ENCODE measurements at regions not wholly inside any gene's neighbourhood (a gene's known extent, or its start where the extent isn't known, plus 50 kb on each side); places are given as distances from the start of the nearest gene placed in this dataset.
"Not testable (repeated sequence)": the region's sequence is repeated elsewhere in the genome, so short reads cannot be mapped to it uniquely, and the experiment has no call there.

DNA sequence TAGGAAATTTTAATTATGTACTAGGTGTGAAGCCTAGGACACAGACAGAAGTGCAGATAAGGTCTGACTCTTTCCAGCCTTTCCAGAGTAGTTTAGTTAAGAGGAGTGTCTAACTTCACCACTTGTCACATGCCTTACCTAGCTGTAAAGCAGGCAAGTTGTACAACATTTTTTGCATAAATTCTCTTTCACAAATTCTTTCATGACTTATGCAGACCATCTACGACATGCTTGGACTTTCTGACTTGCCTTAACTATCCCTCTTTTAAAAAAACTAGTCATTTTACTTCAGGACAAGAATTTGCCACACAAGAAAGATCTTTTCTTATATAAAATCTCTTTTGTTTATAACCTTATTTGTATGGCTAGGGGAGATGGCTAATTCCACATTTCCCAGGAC, 1273.6 kb upstream of the SLC39A10 start:
- no peaks in the 10 kb centered on the region for H3K9me3 ChIP-seq
- ATAC-seq (no peak), DNase-seq (no peak)
- in situ Hi-C loops (cut with MboI; ENCODE audit: low sequenced_read_pairs in 4 of 4) = no loop called here
- intact Hi-C loops (cut with DNase I; ENCODE audit: low total_unique reads) = no loop called here
- no peak overlapping the region for H3K27ac ChIP-seq
- H3K27me3 ChIP-seq = no peaks in the 10 kb centered on the region
- H3K36me3 ChIP-seq = no peaks in the 10 kb centered on the region
- TF ChIP-seq CTCF (IDR thresholded peaks at IDR 0.05 in 4 of 5, conservative IDR thresholded peaks at IDR 0.05 in 1 of 5) = no peak
- no peak for TF ChIP-seq POLR2A (IDR thresholded peaks at IDR 0.05)
- H3K4me1 ChIP-seq = no peaks in the 10 kb centered on the region
- H3K4me3 ChIP-seq = no peak overlapping the region

GRCh38 chr2:194382221-194382620, 1274.8 kb upstream of the SLC39A10 start:
- DNase-seq (no peak), ATAC-seq (no peak)
- no peaks in the 10 kb centered on the region for H3K4me1 ChIP-seq
- no peak overlapping the region for H3K4me3 ChIP-seq
- no peak for TF ChIP-seq CTCF (IDR thresholded peaks at IDR 0.05 in 4 of 5, conservative IDR thresholded peaks at IDR 0.05 in 1 of 5)
- no peak for TF ChIP-seq POLR2A (IDR thresholded peaks at IDR 0.05)
- intact Hi-C loops (cut with DNase I; ENCODE audit: low total_unique reads) (no loop called here), in situ Hi-C loops (cut with MboI; ENCODE audit: low sequenced_read_pairs in 4 of 4) (no loop called here)
- no peaks in the 10 kb centered on the region for H3K36me3 ChIP-seq
- H3K27ac ChIP-seq = no peak overlapping the region
- no peaks in the 10 kb centered on the region for H3K9me3 ChIP-seq
- no peaks in the 10 kb centered on the region for H3K27me3 ChIP-seq

- Histone ChIP-seq H3K27me3 (no peaks in the 10 kb centered on the region), H3K4me3 (no peak overlapping the region), H3K27ac (no peak overlapping the region), H3K9me3 (no peaks in the 10 kb centered on the region), H3K36me3 (no peaks in the 10 kb centered on the region), H3K4me1 (no peaks in the 10 kb centered on the region)
- in situ Hi-C loops (cut with MboI; ENCODE audit: low sequenced_read_pairs in 4 of 4) (no loop called here), intact Hi-C loops (cut with DNase I; ENCODE audit: low total_unique reads) (no loop called here)
- no peak for TF ChIP-seq CTCF (IDR thresholded peaks at IDR 0.05 in 4 of 5, conservative IDR thresholded peaks at IDR 0.05 in 1 of 5)
- no peak for TF ChIP-seq POLR2A (IDR thresholded peaks at IDR 0.05)
- ATAC-seq = no peak
- DNase-seq = no peak
Observed at GRCh38 chr2:194380011-194380410, 1277.0 kb upstream of the SLC39A10 start.

DNA sequence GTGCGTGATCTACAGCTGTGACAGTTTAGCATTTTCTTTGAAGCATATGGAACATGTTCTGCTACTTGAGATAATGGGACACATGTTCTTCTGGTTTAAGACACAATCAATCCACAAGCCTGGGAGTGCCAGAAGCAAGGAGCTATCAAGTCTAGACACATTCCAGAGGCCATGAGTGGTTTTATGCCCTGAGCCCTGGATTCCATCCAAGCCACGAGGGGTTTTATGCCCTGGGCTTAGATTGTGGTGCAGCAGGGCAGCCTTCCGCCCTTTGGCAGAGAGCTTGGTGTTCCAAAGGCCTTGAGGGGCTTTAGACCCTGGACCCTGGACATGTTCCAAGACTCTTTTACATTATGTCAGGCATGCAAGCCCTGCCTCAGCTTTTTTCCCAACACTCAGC, 1289.6 kb upstream of the SLC39A10 start:
- in situ Hi-C loops (cut with MboI; ENCODE audit: low sequenced_read_pairs in 4 of 4) = not testable (repeated sequence)

GRCh38 chr2:194363878-194364277, 1293.1 kb upstream of the SLC39A10 start:
- no peaks in the 10 kb centered on the region for H3K4me1 ChIP-seq
- no peak overlapping the region for H3K27ac ChIP-seq
- intact Hi-C loops (cut with DNase I; ENCODE audit: low total_unique reads) (no loop called here), in situ Hi-C loops (cut with MboI; ENCODE audit: low sequenced_read_pairs in 4 of 4) (no loop called here)
- H3K9me3 ChIP-seq = no peaks in the 10 kb centered on the region
- no peaks in the 10 kb centered on the region for H3K36me3 ChIP-seq
- H3K4me3 ChIP-seq = no peak overlapping the region
- DNase-seq (no peak), ATAC-seq (no peak)
- TF ChIP-seq POLR2A (IDR thresholded peaks at IDR 0.05) (no peak), CTCF (IDR thresholded peaks at IDR 0.05 in 4 of 5, conservative IDR thresholded peaks at IDR 0.05 in 1 of 5) (no peak)
- H3K27me3 ChIP-seq = no peaks in the 10 kb centered on the region

More for the DNA sequence above, 1289.6 kb upstream of the SLC39A10 start:
- H3K9me3 ChIP-seq; H3K27me3 ChIP-seq; DNase-seq; H3K36me3 ChIP-seq; intact Hi-C loops (cut with DNase I; ENCODE audit: low total_unique reads); H3K27ac ChIP-seq; H3K4me1 ChIP-seq; ATAC-seq; H3K4me3 ChIP-seq: not testable (repeated sequence)
